Body of pancreas (tissue), 4 donors: ENCODE measurements at regions not wholly inside any gene's neighbourhood (a gene's known extent, or its start where the extent isn't known, plus 50 kb on each side); places are given as distances from the start of the nearest gene placed in this dataset.

ENCODE experiments used
- POLR2A ChIP-seq, 3 donors: fragments of 450-650 bp; IDR thresholded peaks; one replicate each; pipeline ENCODE4 v1.6.1; 2016; ENCODE audit warnings: antibody characterized with exemption in 3 of 3, mild to moderate bottlenecking in 2 of 3
- TF ChIP-seq, protein P1 (sequence below), 7 experiments: fragments of 450-650 bp in 4 of 7; fragments of 200-600 bp in 3 of 7; sonication (generic) in 3 of 7; IDR thresholded peaks; one replicate each; pipeline ENCODE4 v1.5.1; 2016 to 2019; ENCODE audit warnings: antibody characterized with exemption in 7 of 7

DNA sequence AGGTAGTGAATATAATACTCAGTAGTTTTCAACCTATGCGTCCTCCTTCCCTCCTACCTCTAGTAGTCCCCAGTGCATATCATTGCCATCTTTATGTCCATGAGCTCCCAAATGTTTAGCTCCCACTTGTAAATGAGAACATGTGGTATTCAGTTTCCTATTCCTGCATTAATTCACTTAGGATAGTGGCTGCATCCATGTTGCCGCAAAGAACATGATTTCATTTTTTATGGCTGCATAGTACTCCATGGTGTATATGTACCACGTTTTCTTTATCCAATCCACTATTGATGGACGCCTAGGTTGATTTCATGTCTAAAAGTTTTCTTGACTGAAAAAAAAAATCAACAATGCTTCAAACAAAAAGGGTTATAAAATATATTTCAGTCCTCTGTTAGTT lies 303.4 kb upstream of the SGCG start:
- TF ChIP-seq, protein P1, sequence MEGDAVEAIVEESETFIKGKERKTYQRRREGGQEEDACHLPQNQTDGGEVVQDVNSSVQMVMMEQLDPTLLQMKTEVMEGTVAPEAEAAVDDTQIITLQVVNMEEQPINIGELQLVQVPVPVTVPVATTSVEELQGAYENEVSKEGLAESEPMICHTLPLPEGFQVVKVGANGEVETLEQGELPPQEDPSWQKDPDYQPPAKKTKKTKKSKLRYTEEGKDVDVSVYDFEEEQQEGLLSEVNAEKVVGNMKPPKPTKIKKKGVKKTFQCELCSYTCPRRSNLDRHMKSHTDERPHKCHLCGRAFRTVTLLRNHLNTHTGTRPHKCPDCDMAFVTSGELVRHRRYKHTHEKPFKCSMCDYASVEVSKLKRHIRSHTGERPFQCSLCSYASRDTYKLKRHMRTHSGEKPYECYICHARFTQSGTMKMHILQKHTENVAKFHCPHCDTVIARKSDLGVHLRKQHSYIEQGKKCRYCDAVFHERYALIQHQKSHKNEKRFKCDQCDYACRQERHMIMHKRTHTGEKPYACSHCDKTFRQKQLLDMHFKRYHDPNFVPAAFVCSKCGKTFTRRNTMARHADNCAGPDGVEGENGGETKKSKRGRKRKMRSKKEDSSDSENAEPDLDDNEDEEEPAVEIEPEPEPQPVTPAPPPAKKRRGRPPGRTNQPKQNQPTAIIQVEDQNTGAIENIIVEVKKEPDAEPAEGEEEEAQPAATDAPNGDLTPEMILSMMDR (IDR thresholded peaks at IDR 0.05): no peak
- no peak for TF ChIP-seq POLR2A (IDR thresholded peaks at IDR 0.05)
